GM21390 (cell line): ENCODE measurements at regions not wholly inside any gene's neighbourhood (a gene's known extent, or its start where the extent isn't known, plus 50 kb on each side); places are given as distances from the start of the nearest gene placed in this dataset.
"Not testable (repeated sequence)": the region's sequence is repeated elsewhere in the genome, so short reads cannot be mapped to it uniquely, and the experiment has no call there.

Experiments
- ATAC-seq: cut with Tn5 transposase; IDR thresholded peaks from one replicate; pipeline ENCODE4 v1.9.1; 2021; ENCODE audit not compliant: unreplicated experiment

DNA sequence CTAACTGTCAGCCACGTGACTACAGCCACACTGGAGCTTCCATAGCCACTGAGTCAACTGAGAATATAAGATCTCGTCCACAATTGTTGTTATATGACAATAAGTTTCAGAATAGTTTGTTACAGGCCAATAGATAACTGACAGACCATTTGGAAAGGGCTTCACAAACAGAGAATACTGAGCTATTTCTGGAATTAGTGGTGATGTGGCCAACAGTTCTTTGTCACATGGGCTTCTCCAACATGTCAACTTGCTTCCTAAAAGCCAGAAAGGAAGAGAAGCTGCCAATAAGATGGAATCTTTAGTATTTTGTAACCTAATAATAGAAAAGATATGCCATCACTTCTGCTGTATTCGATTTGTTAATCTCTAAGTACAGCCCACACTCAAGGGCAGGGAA is 1220.4 kb downstream of the CDH8 start:
- ATAC-seq: no peak

DNA sequence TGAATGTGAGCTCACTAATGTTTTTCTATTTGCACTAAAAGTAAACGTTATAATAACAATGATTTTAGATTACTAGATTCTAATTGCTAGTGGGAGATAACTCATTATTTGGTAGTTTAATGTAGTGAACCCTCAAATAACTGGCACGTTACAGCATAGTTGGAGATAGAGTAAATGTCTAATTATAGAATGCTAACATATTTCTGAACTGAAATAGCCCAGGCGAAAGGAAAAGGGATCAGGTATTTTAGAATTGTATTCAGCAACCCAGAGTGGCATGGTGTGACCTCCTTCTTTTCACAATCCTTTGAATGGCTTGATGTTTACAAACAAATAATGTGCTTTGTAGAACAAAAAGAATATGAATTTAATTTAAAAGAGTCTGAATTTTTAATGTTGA is 1221.2 kb downstream of the CDH8 start:
- ATAC-seq: no peak

DNA sequence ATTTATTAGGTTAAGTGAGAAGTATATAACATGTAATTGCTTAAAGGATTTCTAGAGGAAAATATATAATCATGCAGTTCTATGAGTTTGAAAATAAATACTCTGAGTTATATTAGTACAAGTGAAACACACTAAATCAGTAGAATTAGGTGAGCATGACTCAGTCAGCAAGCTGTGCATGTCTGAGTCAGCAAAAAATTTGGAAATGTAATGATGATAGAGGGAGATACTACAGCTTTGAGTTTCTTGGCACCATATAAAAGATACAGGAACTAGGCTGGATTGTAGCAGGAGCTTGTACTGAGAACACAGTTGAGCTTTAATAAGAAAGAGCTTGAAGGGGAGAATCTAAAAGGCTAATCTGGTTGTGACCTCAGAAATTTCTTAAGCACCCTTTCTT is 1224.6 kb downstream of the CDH8 start:
- no peak for ATAC-seq

DNA sequence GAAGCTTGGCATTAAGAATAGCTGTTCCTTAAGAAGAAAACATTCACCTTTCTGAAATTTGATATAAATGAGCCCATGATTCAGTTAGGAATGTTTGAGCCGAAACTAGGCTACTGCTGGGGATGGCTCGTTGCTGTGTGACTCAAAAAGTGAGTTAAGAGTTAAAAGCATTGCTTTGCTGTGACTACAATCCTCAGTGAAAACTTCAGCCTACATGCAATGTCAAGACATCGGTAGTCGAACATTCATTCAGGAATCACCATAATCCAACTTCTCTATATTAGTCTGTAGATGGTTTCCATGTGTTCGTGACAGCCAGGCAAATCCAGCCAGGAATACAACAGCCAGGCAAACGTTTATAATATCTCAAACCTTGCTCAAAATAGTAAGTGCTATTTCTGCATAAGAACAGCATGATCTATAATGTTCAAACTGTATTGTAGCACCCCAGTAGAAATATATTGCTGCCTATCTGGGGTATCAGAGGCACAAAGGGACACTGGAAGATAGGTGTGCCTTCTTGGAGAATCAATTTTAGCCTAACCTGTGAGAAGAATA is 1225.1 kb downstream of the CDH8 start:
- no peak for ATAC-seq

DNA sequence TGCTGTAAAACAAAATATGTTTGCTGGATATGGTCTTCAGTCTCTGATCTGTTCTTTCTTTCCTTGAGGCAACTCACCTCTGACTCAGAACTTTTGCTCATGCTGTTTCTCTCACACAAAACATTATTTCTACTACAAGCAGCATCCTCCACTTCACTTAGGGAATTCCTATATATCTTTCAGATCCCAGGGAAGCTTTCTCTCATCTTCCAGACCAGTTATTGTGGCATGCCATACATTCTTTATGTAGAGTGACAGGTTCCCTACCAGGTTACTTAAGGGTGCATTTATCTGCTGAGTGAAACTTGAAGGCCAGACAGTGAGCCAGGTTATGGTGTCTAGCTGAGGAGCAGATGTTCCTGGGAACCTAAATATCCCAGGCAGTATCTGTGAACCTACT is 1226.0 kb downstream of the CDH8 start:
- ATAC-seq: no peak

DNA sequence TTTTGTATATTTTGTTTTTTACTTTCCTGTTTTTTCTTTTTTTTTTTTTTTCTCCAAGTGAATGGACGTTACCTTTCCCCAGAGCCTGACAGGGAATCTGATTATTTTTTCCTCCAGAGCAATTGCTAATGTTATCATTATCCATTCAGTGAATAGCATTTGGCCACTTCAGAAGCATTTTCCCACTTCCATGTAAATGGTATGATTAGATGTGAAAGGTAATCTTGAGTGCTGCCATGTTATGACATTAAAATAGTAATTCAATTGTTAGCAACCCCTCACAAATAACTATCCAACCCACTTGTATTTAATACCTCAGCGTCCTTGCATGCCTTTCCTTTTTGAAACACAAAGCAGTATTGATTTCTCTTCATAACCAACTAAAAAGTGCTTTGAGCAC is 1243.8 kb downstream of the CDH8 start:
- no peak for ATAC-seq

DNA sequence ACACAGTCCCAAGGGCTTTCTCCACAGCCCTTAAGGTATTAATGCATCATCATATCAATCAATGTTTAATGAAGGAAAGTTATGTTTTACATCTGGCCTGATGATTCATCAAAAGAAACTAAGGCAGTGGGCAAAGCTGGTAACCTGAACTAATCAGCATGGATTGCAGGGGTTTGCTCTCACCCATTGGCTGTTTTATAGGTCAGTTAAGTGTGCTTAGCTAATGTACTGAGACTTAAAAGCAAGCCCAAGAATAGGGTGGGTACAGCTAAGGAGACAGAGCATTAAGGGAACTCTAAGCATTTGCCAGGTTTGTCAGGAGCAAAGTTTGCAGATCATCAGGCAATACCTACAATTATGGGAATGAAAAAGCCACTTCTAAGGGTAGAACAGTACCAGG is 1247.6 kb downstream of the CDH8 start:
- ATAC-seq: no peak

DNA sequence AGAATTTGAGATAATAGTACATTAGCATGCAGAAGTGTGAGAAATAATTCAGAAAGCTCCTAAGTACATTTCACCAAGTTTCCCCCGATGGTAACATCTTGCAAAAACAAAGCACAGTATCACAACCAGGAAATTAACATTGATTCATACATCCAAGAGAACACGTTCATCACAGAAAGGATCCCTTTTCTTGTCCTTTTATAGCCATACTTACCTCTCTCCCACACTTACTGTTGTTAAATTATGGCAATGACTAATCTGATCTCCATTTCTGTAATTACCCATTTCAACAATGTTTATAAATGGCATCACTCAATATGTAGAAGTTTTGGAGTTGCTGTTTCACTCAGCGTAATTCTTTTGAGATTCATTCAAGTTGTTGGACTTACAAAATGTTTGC is 1260.0 kb downstream of the CDH8 start:
- ATAC-seq: no peak

DNA sequence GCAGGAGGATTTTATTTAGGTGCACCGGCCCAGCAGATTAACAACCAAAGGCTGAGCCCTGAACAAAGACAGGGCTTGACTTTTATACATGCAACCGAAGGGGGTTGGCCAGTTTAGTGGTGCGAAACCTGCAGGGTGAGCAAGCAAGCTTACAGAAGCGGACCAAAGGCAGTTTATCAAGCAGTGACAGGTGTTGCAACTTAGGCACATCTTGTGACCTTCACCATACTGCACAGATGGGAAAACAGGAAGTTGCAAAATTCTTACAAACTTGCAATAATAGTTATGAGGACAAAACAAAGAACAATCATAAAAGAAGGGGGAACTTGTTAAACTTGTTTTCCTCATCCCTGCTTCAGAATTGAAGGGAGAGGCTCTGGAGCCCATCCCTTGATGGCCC is 1265.1 kb downstream of the CDH8 start:
- ATAC-seq: no peak

DNA sequence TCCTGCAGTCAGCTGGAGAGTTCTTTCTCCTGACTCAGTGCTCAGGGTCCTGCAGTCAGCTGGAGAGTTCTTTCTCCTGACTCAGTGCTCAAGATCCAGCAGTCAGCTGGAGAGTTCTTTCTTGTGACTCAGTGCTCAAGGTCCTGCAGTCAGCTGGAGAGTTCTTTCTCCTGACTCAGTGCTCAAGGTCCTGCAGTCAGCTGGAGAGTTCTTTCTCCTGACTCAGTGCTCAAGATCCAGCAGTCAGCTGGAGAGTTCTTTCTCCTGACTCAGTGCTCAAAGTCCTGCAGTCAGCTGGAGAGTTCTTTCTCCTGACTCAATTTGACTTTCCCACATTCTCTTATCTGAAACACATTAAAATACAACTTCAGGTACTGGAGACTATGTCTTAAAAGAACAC is 1265.9 kb downstream of the CDH8 start:
- ATAC-seq: not testable (repeated sequence)

DNA sequence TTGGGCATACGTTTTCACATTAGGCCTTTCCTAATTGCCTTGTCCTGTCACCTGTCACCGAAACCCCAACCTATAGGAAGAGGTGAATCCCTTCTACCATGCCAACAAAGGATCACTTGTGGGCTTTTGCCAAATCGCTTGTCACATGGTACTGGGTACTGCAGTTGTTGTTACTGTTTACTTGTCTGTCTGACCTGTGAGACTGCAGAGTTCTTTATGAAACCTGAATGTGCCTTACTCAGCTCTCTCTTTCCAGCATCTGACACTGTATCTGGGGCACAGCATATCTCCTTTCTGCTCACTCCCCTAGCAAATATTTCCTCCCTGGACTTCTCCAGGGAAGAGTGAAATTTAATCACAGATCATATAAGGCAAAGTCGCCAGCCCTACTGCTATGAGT is 1272.4 kb downstream of the CDH8 start:
- no peak for ATAC-seq

DNA sequence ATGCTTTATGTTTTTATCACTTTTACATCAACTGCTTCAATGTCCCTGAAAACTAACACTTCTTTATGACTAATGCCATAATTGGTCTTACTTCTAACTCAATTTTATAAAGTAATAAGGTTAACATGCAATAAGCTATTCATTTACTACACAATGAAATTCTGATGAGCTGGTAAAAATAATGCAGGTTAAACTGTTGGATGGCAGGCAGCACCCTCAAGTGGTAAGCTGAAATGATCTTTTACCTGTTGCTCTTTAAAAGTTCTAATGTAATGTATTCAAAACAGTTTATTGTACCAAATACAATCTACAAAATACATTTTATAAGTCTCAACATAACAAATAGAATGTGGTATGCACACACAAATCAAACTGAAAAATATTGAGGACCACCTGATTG is 1280.3 kb downstream of the CDH8 start:
- ATAC-seq: no peak

DNA sequence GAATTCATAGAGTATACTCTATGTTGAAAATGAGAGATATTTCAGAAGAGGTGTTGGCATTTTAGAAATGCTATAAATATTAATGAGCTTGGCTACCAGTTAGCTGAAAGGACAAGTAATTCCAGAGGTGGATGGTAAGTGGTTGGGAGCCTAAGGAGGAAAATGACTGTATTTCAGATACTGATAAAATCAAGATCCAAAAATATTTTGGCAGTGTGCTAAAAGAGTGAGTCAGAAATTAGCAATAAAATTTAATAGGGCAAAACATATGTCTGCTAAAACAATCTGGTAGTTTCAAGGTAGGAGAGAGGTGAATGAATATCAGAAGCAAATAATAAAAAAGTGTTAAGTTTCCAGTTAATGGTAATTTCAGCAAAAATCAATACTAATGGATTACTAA is 1287.9 kb downstream of the CDH8 start:
- no peak for ATAC-seq

DNA sequence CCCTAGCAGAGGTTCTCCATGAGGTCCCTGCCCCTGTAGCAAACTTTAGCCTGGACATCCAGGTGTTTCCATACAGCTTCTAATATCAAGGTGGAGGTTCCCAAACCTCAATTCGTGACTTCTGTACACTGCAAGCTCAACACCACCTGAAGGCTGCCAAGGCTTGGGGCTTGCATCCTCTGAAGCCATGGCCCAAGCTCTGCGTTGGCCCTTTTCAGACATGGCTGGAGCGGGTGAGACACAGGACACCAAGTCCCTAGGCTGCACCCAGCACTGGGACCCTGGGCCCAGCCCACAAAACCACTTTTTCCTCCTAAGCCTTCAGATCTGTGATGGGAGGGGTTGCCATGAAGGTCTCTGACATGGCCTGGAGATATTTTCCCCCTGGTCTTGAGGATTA is 1292.0 kb downstream of the CDH8 start:
- no peak for ATAC-seq

DNA sequence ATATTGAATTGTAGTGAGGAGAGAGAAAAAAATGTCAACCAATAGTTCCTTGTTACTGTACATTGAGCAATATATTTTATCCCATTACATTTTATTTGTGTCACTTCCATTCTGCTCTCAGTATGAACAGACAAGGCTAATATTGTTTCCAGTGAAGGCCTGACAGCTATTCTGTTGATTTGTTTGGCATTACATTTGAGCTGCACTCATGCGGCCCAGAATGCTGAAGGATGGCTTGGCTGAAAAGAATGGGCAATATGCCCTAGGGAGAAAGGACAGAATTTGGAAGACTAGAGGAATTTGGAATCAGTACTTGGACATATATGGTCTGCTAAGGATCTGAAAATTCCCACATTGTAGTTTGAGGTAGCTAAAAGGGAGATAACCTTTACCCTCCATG is 1294.4 kb downstream of the CDH8 start:
- no peak for ATAC-seq

DNA sequence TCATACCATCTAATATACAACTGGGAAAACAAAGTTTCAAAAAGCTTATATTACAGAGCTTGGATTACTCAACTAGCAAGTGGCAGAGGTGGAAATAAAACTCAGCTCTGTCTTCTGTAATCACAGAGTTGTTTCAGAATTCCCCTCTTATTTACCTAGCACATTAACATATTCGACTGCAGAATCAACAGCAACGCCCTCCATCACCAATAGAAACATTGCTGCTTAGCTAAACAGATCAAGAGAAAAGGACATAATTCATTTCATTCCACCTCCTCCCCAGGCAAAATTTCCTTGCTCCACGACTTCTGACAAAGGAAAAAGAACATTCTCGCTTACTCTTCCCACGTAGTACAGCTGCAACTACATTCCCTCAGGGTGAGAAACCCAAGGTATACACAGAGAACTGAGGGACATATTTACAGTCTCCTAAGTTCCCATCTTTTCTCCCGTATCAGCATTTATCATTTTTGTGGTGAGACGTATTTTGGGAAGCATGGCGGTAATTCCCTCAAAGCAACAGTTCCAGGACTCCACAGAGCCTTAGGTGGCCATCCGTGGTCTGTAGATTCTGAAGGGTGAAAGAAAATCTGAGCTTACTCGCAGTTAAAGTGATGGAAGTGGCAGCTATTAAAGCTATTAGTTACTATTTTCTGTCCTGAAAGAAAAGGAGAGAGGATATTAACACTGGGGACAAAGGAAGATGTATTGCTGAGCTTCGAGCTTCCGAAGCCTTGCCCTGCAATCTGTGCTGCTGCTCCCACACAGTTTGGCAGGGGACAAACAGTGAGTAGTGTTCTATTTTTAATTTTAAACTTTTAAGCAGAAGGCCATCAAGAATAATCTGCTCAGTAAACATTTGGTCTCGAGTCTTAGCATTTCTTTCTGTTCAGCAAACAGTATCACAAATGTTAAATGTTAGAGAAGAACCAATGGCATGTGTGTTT is 1296.2 kb downstream of the CDH8 start:
- ATAC-seq: no peak

DNA sequence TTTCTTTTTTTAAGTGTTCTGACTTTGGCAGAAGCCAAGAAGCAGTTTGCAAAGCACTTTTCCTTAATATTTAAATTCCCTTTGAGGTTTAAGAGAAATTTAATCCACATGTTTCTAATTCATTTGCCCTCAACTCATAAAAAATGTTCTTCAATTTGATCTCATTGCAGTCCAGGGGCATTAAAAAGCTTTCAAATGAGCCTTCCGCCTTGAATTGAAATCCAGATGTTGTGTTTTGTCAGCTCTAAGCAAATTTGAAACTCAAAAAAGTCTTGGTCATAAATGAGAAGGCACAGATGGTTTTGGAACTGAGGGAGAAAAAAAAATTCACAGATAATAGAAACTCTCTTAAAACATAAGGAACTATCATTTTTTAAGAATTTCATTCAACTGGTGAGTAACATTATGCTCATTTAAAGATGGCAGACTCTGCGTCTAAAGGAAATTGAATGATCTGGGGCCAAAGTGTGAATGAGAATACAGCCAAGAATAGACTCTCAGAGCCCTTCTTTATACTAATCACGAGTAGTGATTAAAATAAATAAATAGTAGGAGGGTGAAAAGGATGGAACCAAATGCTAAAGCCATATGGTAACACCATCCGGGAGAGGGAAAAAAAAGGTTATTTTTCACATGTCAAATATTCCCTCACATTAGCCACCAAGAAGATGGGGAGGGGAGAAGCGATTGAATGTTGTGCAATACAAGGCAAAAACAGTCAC is 1304.7 kb downstream of the CDH8 start:
- no peak for ATAC-seq

DNA sequence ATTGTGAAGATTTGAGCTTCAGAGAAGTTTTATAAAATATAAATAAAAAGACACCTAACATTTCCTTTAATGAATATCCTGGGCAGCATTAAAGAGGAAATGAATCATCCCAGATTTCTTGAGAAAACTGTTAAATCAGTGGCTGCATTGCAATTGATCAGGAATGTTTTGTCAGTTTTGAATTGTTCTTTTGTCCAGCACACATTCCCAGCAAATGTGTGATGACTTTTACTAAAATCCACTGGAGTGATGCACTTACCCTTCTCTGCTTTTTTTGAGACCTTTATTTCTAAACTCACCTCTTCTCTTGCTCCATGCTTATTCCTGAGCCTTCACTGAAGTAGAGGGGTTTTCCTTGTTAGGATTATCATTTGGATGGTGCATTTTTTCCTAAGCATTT is 1307.2 kb downstream of the CDH8 start:
- no peak for ATAC-seq

DNA sequence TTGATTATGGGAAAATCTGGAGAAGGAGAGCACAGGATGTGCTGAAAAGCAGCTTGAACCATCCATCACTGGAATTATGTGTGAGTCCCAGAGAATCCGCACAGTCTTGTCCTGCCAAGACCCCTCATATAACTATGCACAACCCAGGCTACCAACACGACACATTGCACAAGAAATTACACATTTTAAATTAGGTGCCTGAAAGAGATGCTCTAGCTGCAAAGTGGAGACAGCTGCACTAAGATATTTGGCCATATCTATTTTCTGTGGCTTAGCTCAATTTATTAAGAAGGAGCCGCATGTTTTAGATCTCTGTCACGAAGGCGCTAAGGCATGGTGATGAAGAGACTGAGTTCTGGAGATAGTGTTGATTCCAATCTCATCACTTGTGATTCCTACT is 1308.4 kb downstream of the CDH8 start:
- ATAC-seq: no peak

DNA sequence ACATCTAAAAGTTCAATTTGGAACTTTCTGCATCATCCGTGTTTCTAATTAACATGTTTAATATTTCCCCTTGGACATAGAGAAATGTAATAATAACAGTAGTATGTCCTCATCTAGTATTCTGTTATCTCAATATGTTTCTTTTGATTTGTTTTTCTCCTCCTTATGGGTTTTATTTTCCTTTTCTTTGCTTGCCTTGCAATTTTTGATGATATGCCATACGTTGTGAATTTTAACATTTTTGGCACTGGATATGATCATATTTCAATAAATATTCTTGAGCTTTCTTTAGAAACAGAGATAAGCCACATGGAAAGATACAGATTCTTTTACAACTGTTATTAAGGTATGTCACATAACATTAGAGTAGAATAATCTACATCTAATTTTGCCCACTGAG is 1316.2 kb downstream of the CDH8 start:
- no peak for ATAC-seq

DNA sequence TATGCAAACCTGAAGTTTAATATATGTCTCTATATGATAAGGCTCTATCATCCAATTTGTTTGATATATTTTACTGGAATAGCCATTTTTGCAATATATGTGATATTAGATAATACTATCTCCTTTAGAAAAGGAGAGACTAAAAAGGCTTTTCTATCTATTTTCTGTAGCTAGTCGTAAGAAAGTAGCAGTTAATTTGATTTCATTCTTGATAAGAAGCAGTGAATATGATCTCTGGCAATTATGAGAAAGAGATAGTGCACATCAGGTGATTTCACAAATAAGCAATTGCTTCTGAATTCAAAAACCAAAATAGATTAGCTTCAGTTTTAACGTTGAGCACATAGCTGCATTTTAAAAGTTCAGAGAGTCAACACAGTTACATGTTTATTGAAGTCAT is 1318.4 kb downstream of the CDH8 start:
- no peak for ATAC-seq

DNA sequence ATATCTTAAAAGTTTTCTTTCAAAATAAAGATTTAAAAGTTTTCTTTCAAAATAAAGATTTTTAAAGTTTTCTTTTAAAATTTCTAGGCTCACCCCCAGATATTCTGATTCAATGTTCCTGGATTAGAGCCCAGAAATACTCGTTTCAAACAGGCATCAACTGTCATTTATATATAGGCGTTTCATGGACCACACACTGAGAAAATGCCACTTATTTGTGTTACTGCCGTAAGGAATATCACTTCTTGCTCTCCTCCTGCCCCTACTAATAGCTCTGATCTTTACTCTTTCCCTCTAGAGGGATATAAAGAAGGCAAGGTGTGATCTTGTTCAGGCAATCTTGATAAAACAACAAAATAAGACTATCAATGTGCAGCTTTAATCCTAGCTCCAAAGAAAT is 1324.1 kb downstream of the CDH8 start:
- ATAC-seq: no peak
